SHP77 treated with DMSO at 0.1 percent for 48 hours (cell line): ENCODE measurements at regions not wholly inside any gene's neighbourhood (a gene's known extent, or its start where the extent isn't known, plus 50 kb on each side); places are given as distances from the start of the nearest gene placed in this dataset.

Experiments
- DNase-seq: peaks from one replicate; lab custom pipeline; 2025; lab: John Stamatoyannopoulos, UW

DNA sequence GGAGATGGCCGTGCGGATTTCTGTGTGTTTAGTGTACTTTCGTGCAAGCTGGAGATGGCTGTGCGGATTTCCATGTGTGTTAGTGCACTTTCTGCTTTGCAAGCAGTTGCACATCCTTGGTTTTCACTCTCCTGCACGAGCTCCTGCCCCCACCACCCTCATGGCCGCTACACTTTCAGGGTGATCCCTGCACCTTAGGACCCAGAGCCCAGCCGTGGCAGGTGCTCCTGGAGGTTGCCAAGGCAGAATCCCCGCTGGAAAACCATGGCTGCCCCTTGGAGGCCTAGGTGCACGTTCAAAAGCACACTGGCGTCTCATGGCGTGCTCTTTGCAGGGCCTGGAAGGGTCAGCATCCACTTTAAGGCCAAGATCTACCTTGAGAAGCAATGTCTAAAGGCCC is 311.0 kb upstream of the TNRC6C start:
- DNase-seq: no peak

GRCh38 chr17:77649717-77650211 is 308.7 kb upstream of the TNRC6C start:
- DNase-seq: no peak

- DNase-seq: no peak
These were observed 306.5 kb upstream of the TNRC6C start for GRCh38 chr17:77651988-77652387.

DNA sequence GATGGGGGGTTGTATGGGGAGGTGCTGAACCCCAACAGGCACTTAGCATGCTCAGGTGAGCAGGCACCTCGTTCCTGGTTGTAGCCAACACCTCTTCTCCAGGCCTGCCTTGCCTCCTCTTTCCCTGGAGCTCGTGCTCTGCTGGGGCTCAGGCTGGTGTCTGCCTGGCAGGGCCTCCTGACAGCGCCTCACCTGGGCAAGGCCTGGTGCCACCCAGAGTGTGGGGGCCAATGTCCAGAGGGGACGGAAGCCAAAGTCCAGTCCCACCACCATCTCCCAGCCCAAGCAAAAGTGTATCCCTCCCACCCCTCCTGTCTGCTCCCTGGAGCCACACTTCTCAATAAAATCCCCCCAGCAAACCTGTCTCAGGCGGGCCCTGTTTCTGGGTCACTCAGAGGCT is 304.2 kb upstream of the TNRC6C start:
- DNase-seq: no peak

DNA sequence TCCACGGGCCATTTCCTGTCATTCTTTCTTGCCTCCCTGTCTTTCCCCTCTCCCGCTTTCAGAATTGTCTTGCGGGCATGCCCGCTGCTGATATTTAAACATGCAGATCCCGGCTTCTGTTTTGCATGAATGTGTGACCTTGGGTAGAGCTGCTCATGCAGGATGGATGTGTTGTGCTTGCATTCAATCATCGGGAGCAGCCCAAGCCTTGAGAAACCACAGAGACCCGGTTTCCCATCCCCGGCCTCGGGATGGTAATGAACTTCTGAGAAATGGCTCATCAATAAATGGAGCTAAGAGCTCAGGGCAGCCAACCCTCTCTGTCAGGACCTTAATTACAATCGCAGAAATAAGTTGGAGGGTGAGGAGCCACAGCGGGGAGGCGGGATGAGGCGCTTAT is 303.7 kb upstream of the TNRC6C start:
- DNase-seq: no peak

DNA sequence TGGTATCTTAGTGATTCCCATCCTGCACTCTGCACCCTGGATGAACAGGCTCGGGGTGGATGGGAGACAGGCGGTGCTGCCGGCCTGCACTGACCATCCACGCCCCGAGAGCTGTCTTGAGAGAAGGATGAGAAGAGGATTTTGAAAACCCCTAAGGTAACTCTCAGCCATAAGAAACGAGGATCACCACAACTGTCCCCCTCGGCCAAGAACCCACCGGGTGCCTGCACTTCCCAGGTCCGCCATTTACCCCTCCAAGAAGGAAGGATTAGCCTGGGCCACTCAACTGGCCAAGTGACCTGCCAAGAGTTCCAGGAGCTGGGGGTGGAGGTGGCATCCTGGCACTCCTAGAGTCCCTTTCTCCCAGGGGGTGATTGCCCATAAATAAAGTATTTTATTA is 302.4 kb upstream of the TNRC6C start:
- DNase-seq: no peak

DNA sequence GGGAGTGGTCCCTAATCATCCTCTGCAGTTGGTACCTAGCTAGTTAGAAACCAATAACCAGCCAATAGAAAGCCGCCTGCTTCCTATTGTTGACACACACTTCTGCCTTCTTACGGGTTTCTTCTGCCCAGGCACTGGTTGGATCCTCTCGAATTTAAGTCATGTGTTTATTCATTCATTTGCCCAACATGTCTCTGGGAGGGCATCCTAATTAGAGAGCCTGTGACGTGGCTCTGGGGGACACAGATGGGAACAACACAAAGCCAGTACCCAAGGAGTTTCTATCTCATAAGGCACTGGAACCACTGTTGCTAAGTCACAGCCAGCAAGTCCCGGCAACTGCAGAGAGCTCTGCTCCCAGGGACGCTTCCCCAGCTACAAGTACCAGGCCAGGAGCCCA is 300.7 kb upstream of the TNRC6C start:
- no peak for DNase-seq

- DNase-seq: no peak
These were observed 298.0 kb upstream of the TNRC6C start for GRCh38 chr17:77660524-77660923.

DNA sequence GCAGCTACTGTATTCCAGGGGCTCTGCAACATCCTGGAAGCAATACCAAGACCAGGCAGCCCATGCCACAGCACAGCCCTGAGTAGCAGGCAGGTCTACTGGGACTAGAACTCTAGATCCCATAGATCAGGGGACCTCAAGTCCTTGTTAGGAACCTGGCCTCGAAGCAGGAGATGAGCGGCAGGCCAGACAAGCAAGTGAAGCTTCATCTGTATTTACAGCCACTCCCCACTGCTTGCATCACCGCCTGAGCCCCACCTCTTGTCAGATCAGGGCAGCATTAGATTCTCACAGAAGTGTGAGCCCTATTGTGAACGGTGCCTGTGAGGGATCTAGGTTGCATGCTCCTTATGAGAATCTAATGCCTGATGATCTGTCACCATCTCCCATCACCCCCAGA is 295.7 kb upstream of the TNRC6C start:
- DNase-seq: no peak

DNA sequence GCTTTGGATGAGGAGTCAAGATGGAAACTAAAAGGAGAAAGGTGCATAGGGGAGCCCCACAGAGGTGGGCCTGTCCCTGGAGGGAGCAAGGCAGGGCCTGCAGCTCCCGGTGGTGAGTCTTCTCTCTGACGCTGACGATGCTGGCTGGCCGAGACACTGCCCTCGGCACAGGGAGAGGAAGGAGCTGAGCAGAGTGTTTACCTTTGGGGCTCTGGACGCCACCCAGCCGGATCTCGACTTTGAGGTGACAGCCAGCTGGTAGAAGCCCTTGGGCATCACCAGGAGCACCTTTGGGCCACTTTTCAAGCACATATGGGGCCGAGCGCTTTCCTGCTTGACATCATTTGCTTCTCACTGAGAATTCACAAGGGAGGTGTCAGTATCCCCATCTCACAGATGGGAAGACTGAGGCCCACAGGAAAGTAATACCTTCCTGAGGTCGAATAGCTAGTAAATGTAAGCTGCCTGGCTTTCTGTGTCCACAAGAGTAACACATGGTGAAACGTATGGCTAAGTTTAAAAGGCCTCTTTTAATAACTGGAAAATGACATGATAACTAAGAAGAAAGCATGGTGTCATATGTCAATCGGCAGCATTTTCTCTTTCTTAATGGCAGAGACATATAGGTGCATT is 294.3 kb upstream of the TNRC6C start:
- DNase-seq: no peak

- DNase-seq: no peak
These were observed 292.7 kb upstream of the TNRC6C start for GRCh38 chr17:77665833-77666232.

DNA sequence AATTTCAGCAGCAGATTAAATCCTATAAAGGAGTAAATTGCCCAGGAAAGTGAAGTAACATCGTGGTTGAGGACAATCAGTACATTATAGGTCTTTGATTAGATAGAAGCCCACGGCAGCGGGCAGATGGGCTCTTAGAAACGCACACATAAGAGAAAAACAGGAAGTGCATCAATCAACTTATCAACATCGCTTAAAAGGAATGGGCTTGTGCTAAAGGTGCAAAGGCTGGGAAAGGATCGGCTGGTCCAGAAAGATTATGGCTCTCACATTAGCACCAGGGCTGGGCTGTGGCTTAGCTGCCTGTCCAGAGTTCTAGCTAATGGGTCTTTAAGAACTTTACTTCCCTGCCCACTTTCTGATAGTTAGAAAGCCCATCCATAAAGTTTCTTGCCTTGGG is 292.0 kb upstream of the TNRC6C start:
- no peak for DNase-seq

GRCh38 chr17:77666881-77667395 is 291.6 kb upstream of the TNRC6C start:
- DNase-seq: no peak

DNA sequence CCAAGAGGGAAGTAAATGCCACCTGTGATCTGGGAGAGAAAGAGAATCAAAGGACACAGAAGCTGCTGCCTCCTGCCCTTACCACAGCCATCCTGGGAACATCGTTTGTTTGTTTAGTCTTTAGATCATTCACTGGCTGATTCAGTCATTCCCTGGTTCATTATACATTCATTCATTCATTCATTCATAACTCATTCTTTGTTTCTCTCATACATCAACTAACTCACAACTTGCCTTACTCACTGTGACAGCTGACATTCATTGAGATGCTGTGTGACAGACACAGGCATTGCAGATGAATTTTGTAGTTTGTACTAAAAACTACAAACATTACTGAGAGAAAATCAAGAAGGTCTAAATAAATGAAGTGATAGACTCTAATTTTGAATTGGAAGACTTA is 291.0 kb upstream of the TNRC6C start:
- DNase-seq: no peak

GRCh38 chr17:77668518-77668917 is 290.0 kb upstream of the TNRC6C start:
- no peak for DNase-seq

GRCh38 chr17:77670173-77670572 is 288.3 kb upstream of the TNRC6C start:
- no peak for DNase-seq

DNA sequence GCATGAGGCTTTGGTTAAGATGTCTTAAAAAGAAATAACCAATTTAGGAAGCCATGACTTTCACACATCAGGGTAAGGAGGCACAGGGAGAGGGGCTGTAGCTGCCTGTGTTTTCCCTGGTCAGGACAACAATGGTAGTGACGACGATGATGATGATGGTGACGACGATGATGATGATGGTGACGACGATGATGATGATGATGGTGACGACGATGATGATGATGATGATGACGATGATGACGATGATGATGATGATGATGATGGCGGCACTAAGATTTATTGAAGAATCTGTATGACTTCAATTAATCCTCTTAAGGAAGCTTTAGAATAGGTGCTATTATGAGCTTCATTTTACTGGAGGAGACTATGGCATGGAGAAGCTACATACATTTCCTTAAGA is 284.1 kb upstream of the TNRC6C start:
- no peak for DNase-seq

- DNase-seq: no peak
These were observed 283.1 kb upstream of the TNRC6C start for GRCh38 chr17:77675411-77675810.

- no peak for DNase-seq
These were observed 282.7 kb upstream of the TNRC6C start for GRCh38 chr17:77675816-77676215.

- no peak for DNase-seq
These were observed 282.3 kb upstream of the TNRC6C start for GRCh38 chr17:77676237-77676661.

DNA sequence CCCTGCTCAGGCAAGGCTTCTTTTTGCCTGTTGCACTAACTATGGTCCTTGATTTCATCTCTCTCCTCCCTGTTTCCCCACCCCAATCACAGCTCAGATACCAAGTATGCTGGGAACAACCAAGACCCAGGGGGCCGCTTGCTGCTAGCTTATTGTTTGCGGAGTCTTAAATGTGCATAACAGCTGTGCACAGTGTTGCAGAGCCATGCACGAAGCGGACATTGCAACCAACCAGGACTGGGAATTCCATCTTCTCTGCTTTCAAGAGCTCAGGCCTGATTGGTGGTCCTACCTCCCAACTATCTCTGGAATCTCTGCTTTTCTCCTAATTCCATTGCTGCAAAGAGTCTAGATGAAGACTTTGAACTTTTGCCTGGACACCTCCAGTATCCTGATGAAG is 281.3 kb upstream of the TNRC6C start:
- DNase-seq: no peak

DNA sequence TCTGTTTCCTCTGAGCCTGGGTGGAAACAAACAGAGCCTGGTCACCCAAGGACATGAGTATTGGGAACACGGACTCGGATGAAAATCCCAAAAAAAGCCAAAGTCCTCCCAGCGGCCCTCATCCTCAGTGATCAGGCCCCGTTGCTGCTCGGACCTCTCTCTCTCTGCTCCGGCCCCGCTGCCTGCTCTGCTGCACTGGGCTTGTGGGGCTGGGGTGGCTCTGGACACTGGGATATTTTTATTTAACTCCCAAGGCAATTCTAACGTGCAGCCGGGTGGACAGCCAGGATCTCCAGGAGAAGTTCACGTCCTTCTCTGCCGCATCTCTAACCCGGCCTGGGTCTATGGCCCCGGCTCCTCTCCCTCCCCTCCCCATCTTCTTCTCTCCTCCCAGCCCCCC is 280.9 kb upstream of the TNRC6C start:
- no peak for DNase-seq

DNA sequence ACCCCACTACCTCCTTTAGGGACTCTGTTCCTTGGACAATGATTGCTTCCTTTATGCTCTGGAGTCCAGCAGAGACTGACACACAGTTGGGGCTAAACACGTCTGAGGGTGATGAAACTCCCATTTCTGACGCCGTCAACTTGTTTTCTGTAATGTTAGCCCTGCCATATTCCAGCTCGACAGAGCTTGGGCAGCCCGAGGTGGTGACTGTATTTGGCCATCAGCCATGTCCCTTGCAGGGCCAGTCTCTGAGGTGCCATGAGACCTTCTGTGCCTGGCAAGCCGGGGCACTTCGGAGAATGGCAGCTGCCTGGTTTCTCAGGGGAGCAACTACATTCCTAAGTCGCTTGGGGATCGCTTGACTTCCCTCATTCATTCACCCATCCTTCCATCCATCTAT is 278.9 kb upstream of the TNRC6C start:
- no peak for DNase-seq

DNA sequence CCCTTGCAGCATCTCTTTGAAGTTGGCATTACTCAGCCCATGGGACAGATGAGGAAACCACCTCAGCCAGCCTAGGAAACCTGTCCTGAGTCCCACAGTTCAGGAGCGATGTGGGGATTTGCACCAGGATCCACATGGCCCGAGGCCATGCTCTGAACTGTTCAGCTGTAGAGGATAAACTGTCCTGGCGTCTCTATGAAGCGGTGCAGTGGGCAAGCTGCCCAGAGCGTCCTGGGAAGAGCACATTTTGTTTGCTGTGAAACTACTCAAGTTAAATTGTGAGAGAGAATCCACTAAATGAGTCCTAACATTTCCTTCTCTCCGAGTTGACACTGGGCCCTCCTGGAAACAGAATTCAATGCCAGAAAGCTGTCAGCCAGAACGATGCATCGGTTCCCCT is 276.6 kb upstream of the TNRC6C start:
- peak; percentile 50 for DNase-seq
